ENCODE measurements at regions not wholly inside any gene's neighbourhood (a gene's known extent, or its start where the extent isn't known, plus 50 kb on each side); places are given as distances from the start of the nearest gene placed in this dataset.

DNA sequence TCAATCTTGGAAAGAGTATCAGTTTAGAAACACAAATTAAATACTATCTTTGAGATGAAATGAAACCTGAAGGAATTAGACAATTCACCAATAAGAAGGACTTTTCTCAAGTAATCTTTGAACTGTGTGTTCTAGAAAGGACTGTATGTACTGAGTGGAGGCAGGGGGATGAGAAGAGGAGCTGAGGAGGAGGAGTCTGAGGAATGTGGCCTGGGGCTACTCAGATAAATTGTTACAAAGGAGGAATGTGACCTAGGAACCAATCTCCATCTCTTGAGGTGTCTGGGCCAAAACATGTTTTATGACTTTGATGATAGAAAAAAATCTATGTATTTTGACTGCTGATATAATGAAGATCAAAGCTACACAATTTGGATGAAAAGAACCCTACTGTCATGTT lies 124.3 kb upstream of the ANKRD55 start:
- Histone ChIP-seq H3K36me3 (no peaks in the 10 kb centered on the region), H3K9me3 (no peaks in the 10 kb centered on the region), H3K27me3 (no peaks in the 10 kb centered on the region), H3K4me1 (peaks cover 0 to 8% of the 10 kb centered on the region in 2 donors), H3K4me3 (no peak overlapping the region), H3K27ac (no peak overlapping the region)
- DNase-seq = no peak
- TF ChIP-seq, protein P1, sequence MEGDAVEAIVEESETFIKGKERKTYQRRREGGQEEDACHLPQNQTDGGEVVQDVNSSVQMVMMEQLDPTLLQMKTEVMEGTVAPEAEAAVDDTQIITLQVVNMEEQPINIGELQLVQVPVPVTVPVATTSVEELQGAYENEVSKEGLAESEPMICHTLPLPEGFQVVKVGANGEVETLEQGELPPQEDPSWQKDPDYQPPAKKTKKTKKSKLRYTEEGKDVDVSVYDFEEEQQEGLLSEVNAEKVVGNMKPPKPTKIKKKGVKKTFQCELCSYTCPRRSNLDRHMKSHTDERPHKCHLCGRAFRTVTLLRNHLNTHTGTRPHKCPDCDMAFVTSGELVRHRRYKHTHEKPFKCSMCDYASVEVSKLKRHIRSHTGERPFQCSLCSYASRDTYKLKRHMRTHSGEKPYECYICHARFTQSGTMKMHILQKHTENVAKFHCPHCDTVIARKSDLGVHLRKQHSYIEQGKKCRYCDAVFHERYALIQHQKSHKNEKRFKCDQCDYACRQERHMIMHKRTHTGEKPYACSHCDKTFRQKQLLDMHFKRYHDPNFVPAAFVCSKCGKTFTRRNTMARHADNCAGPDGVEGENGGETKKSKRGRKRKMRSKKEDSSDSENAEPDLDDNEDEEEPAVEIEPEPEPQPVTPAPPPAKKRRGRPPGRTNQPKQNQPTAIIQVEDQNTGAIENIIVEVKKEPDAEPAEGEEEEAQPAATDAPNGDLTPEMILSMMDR (IDR thresholded peaks at IDR 0.05 in 4 of 5, conservative IDR thresholded peaks at IDR 0.05 in 1 of 5) = no peak
- TF ChIP-seq POLR2A (IDR thresholded peaks at IDR 0.05) = no peak
- ATAC-seq = no peak
- intact Hi-C loops (cut with DNase I; ENCODE audit: low total_unique reads) (no loop called here), in situ Hi-C loops (cut with MboI; ENCODE audit: low sequenced_read_pairs in 4 of 4) (no loop called here)

DNA sequence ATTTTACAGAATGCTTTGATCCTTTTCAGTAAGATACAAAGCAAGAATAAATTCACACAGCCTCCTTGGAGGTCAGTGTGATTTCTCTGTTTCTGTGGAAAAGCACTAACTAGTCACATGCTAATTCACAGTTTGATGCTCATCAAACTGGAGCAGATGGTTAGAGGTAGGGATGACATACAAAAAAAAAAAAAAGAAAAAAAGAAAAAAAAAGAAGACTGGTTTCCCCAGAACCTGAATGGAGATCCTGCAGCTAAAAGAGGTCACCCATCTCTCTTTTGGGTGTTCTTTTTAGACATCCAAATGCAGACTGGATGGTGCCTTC lies 123.7 kb upstream of the ANKRD55 start:
- Histone ChIP-seq H3K27me3 (no peaks in the 10 kb centered on the region), H3K4me1 (peaks cover 0 to 8% of the 10 kb centered on the region in 2 donors), H3K4me3 (no peak overlapping the region), H3K36me3 (no peaks in the 10 kb centered on the region), H3K27ac (no peak overlapping the region), H3K9me3 (no peaks in the 10 kb centered on the region)
- ATAC-seq = no peak
- intact Hi-C loops (cut with DNase I; ENCODE audit: low total_unique reads) (no loop called here), in situ Hi-C loops (cut with MboI; ENCODE audit: low sequenced_read_pairs in 4 of 4) (no loop called here)
- no peak for TF ChIP-seq POLR2A (IDR thresholded peaks at IDR 0.05)
- TF ChIP-seq, protein P1 (IDR thresholded peaks at IDR 0.05 in 4 of 5, conservative IDR thresholded peaks at IDR 0.05 in 1 of 5) = no peak
- DNase-seq = no peak

DNA sequence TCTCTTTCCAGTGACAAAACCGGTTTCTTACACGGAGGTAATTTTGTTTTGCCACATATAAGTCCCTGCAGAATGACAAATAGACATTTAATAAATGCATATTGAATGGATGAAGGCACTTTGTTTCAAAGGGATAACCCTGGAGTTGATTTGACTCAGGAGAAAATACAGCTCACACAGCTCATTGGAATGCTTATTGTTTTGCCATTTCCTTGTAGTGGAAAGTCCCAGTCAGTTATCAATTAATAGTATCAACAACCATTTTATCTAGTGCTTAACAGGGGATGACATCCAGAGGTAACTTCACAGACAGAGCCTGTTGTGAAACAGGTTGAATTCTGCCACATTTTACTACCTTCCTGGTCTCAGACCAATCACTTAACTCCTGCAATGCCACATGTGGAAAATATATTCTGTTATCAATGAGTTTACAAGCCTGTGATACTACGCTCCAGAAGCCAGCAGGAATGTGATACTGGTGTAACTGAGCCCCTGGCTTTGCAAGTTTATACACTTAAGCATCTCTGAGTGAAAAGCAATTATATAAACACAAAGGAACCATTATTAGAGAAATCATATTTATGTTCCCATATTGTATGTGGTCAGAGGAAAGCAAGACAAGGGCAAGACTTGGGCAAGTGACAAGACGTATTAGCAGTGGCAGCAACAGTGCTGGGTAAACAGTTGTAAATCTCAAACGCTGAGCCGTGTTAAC lies 123.1 kb upstream of the ANKRD55 start:
- Histone ChIP-seq H3K36me3 (no peaks in the 10 kb centered on the region), H3K9me3 (no peaks in the 10 kb centered on the region), H3K27me3 (no peaks in the 10 kb centered on the region), H3K27ac (no peak overlapping the region), H3K4me1 (peaks cover 0 to 8% of the 10 kb centered on the region in 2 donors), H3K4me3 (no peak overlapping the region)
- TF ChIP-seq POLR2A (IDR thresholded peaks at IDR 0.05) = no peak
- TF ChIP-seq, protein P1 (IDR thresholded peaks at IDR 0.05 in 4 of 5, conservative IDR thresholded peaks at IDR 0.05 in 1 of 5) = no peak
- in situ Hi-C loops (cut with MboI; ENCODE audit: low sequenced_read_pairs in 4 of 4) = no loop called here
- DNase-seq (no peak), ATAC-seq (no peak)
- intact Hi-C loops (cut with DNase I; ENCODE audit: low total_unique reads) = no loop called here

DNA sequence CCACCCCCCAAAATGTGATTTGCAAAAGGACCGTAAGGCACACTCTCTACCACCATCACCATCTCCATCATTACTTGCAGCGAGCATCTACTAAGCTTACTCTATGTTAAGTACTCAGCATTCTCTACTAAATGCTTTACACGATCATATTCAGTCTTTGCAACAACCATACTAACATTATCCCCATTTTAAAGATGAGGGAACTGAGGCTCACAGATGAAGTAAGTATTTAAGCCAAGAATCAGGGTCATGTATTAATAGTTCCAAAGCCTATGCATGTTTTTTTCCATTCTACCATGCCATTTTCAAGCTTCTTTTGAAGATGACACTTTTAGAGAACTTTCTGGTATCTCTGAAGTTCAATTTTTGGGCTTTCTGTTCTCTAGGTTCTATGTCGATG lies 121.7 kb upstream of the ANKRD55 start:
- no peaks in the 10 kb centered on the region for H3K36me3 ChIP-seq

More for the DNA sequence above, 121.7 kb upstream of the ANKRD55 start:
- TF ChIP-seq POLR2A (IDR thresholded peaks at IDR 0.05) = no peak
- TF ChIP-seq, protein P1 (IDR thresholded peaks at IDR 0.05 in 4 of 5, conservative IDR thresholded peaks at IDR 0.05 in 1 of 5) = no peak
- in situ Hi-C loops (cut with MboI; ENCODE audit: low sequenced_read_pairs in 4 of 4) (no loop called here), intact Hi-C loops (cut with DNase I; ENCODE audit: low total_unique reads) (no loop called here)
- ATAC-seq (no peak), DNase-seq (no peak)
- H3K4me1 ChIP-seq = peaks cover 11 to 12% of the 10 kb centered on the region in 2 donors
- H3K27me3 ChIP-seq = no peaks in the 10 kb centered on the region
- no peaks in the 10 kb centered on the region for H3K9me3 ChIP-seq
- no peak overlapping the region for H3K4me3 ChIP-seq
- H3K27ac ChIP-seq = no peak overlapping the region

Measured in gastrocnemius medialis (tissue), 4 donors.